ENCODE measurements at regions not wholly inside any gene's neighbourhood (a gene's known extent, or its start where the extent isn't known, plus 50 kb on each side); places are given as distances from the start of the nearest gene placed in this dataset.

- no peak for DNase-seq (ENCODE audit: low read depth in 2 of 2)
These were observed 385.6 kb upstream of the ID2 start for GRCh38 chr2:8296306-8296705.

GRCh38 chr2:8297376-8298231 lies 384.3 kb upstream of the ID2 start:
- no peak for DNase-seq (ENCODE audit: low read depth in 2 of 2)

GRCh38 chr2:8298783-8299182 lies 383.1 kb upstream of the ID2 start:
- no peak for DNase-seq (ENCODE audit: low read depth in 2 of 2)

GRCh38 chr2:8300216-8300615 lies 381.6 kb upstream of the ID2 start:
- no peak for DNase-seq (ENCODE audit: low read depth in 2 of 2)

GRCh38 chr2:8300905-8301304 lies 381.0 kb upstream of the ID2 start:
- DNase-seq (ENCODE audit: low read depth in 2 of 2), result no peak

GRCh38 chr2:8303322-8303832 lies 378.5 kb upstream of the ID2 start:
- no peak for DNase-seq (ENCODE audit: low read depth in 2 of 2)

- DNase-seq (ENCODE audit: low read depth in 2 of 2), result no peak
These were observed 376.8 kb upstream of the ID2 start for GRCh38 chr2:8304821-8305766.

GRCh38 chr2:8306530-8307351 lies 375.1 kb upstream of the ID2 start:
- no peak for DNase-seq (ENCODE audit: low read depth in 2 of 2)

- no peak for DNase-seq (ENCODE audit: low read depth in 2 of 2)
These were observed 374.2 kb upstream of the ID2 start for GRCh38 chr2:8307606-8308180.

GRCh38 chr2:8309131-8309530 lies 372.7 kb upstream of the ID2 start:
- DNase-seq (ENCODE audit: low read depth in 2 of 2), result no peak

GRCh38 chr2:8310557-8311455 lies 371.1 kb upstream of the ID2 start:
- DNase-seq (ENCODE audit: low read depth in 2 of 2), result no peak

GRCh38 chr2:8312221-8312620 lies 369.6 kb upstream of the ID2 start:
- no peak for DNase-seq (ENCODE audit: low read depth in 2 of 2)

- DNase-seq (ENCODE audit: low read depth in 2 of 2), result no peak
These were observed 368.7 kb upstream of the ID2 start for GRCh38 chr2:8312861-8313830.

- no peak for DNase-seq (ENCODE audit: low read depth in 2 of 2)
These were observed 367.8 kb upstream of the ID2 start for GRCh38 chr2:8314063-8314462.

GRCh38 chr2:8315531-8316165 lies 366.2 kb upstream of the ID2 start:
- DNase-seq (ENCODE audit: low read depth in 2 of 2), result no peak

- DNase-seq (ENCODE audit: low read depth in 2 of 2), result no peak
These were observed 365.5 kb upstream of the ID2 start for GRCh38 chr2:8316356-8316755.

- no peak for DNase-seq (ENCODE audit: low read depth in 2 of 2)
These were observed 364.4 kb upstream of the ID2 start for GRCh38 chr2:8317418-8317817.

GRCh38 chr2:8319219-8319618 lies 362.6 kb upstream of the ID2 start:
- no peak for DNase-seq (ENCODE audit: low read depth in 2 of 2)
